SU-DHL-6 (cell line): ENCODE measurements at regions not wholly inside any gene's neighbourhood (a gene's known extent, or its start where the extent isn't known, plus 50 kb on each side); places are given as distances from the start of the nearest gene placed in this dataset.

ENCODE experiments used
- EZH2phosphoT487 ChIP-seq: fragments of 200-600 bp; sonication (generic), shearing (Covaris generic); conservative IDR thresholded peaks from 2 replicates; pipeline ENCODE4 v1.6.1; 2018; ENCODE audit warnings: mild to moderate bottlenecking, antibody characterized with exemption, low read length, moderate library complexity, mixed read lengths
- TF ChIP-seq, protein P1 (sequence below): fragments of 200-600 bp; sonication (generic); IDR thresholded peaks from one replicate; pipeline ENCODE4 v1.5.1; 2017; ENCODE audit warnings: antibody characterized with exemption, mild to moderate bottlenecking, low read length, moderate library complexity; ENCODE audit not compliant: insufficient read depth, poor library complexity, severe bottlenecking

DNA sequence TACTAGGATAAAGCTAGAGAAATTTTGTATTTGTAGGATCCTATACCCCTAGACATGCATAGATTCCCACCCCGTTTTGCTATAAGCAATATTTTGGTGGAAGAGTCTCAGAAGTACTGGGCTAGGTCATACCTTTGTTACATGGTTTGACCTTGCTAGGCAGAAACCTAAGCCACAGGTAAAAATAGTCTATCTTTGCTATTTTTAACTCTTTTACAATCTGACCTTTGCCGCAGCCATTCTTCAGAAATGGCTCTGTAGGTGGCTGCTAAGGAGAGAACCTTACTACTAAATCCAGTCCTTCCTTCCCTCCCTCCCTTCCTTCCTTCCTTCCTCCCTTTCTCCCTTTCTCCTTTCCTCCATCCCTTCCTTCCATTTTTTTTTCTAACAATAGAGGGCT is 242.9 kb upstream of the SEL1L start:
- TF ChIP-seq, protein P1, sequence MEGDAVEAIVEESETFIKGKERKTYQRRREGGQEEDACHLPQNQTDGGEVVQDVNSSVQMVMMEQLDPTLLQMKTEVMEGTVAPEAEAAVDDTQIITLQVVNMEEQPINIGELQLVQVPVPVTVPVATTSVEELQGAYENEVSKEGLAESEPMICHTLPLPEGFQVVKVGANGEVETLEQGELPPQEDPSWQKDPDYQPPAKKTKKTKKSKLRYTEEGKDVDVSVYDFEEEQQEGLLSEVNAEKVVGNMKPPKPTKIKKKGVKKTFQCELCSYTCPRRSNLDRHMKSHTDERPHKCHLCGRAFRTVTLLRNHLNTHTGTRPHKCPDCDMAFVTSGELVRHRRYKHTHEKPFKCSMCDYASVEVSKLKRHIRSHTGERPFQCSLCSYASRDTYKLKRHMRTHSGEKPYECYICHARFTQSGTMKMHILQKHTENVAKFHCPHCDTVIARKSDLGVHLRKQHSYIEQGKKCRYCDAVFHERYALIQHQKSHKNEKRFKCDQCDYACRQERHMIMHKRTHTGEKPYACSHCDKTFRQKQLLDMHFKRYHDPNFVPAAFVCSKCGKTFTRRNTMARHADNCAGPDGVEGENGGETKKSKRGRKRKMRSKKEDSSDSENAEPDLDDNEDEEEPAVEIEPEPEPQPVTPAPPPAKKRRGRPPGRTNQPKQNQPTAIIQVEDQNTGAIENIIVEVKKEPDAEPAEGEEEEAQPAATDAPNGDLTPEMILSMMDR: no peak
- TF ChIP-seq EZH2phosphoT487: no peak
